K562 (cell line): ENCODE measurements at regions not wholly inside any gene's neighbourhood (a gene's known extent, or its start where the extent isn't known, plus 50 kb on each side); places are given as distances from the start of the nearest gene placed in this dataset.

Source experiments
- ATAC-seq: fragments of 200-7000 bp; cut with Tn5 transposase; 3 replicates; pipeline ENCODE4 v1.9.1; 2020; ENCODE audit warnings: moderate library complexity
- BruUV-seq: library from RNA; stranded (reverse); fragments of 400-500 nt; replicated peaks from 2 replicates; lab custom pipeline; 2021; lab: Mats Ljungman, UMichigan
- CTCF ChIA-PET: fragments of 300-600 bp; formaldehyde crosslinking; extraction: SDS; loops from one replicate; lab custom pipeline; 2021; ENCODE audit warnings: low intra/inter-chr PET ratio; lab: Yijun Ruan, JAX
- POLR2A ChIA-PET: fragments of 300-600, 350-650 bp; sonication (Branson Sonifier 250); formaldehyde crosslinking; extraction: SDS; loops from one replicate; lab custom pipeline; 2021; ENCODE audit warnings: antibody characterized with exemption, inconsistent platforms; lab: Yijun Ruan, JAX
- DNase-seq, 4 experiments: peaks; one replicate each; pipeline versions ENCODE4 v3.0.0 to v3.0.0-alpha.2; 2011 to 2018; ENCODE audit warnings: low spot score in 3 of 4, mixed read lengths in 3 of 4; ENCODE audit errors: extremely low read depth in 1 of 4
- FAIRE-seq: peaks from 2 replicates; lab custom pipeline; 2011; peaks lifted over from hg19 to GRCh38; lab: Jason Lieb, UNC
- H2AFZ ChIP-seq: 2 replicates; pipeline ENCODE4 v1.6.0; 2011; ENCODE audit warnings: low read depth, low read length, control low read depth, inconsistent platforms
- H3K27ac ChIP-seq: fragments of 200-600 bp; 3 replicates; pipeline ENCODE4 v1.8.0; 2011; ENCODE audit warnings: low read depth, mild to moderate bottlenecking, control low read depth, inconsistent platforms, low read length, moderate library complexity, mixed read lengths; ENCODE audit errors: extremely low read depth
- H3K27me3 ChIP-seq, 2 experiments: fragments of 300-600 bp in 1 of 2; 2 replicates in 1 of 2; 3 replicates in 1 of 2; pipeline versions ENCODE4 v1.6.0 to v1.8.0; 2011; ENCODE audit warnings: inconsistent platforms in 2 of 2, low read length in 2 of 2, mild to moderate bottlenecking in 1 of 2, mixed read lengths in 1 of 2, moderate library complexity in 1 of 2; ENCODE audit not compliant: control insufficient read depth in 2 of 2, insufficient read depth in 2 of 2
- H3K36me3 ChIP-seq: fragments of 300-600 bp; 3 replicates; pipeline ENCODE4 v1.8.0; 2011; ENCODE audit warnings: mild to moderate bottlenecking, low read length, inconsistent platforms; ENCODE audit not compliant: control insufficient read depth, insufficient read depth
- H3K4me1 ChIP-seq, 2 experiments: fragments of 200-600 bp in 1 of 2; replicated peaks in 1 of 2; 2 replicates in 1 of 2; 3 replicates in 1 of 2; pipeline versions ENCODE4 v1.5.1 to v1.8.0; 2011; ENCODE audit warnings: inconsistent platforms in 2 of 2, low read length in 2 of 2, mild to moderate bottlenecking in 1 of 2, mixed read lengths in 1 of 2, moderate library complexity in 1 of 2; ENCODE audit not compliant: control insufficient read depth in 2 of 2, insufficient read depth in 2 of 2
- H3K4me2 ChIP-seq: 2 replicates; pipeline ENCODE4 v1.6.1; 2011; ENCODE audit warnings: low read length, control low read depth, inconsistent platforms, mixed read lengths; ENCODE audit not compliant: insufficient read depth
- H3K4me3 ChIP-seq: fragments of 200-600 bp; sonication (generic), shearing (Covaris generic); 2 replicates; pipeline ENCODE4 v1.5.1; 2016; ENCODE audit warnings: control low read depth, inconsistent platforms
- H3K79me2 ChIP-seq: fragments of 200-600 bp; 3 replicates; pipeline ENCODE4 v1.8.0; 2011; ENCODE audit warnings: low read length, inconsistent platforms; ENCODE audit not compliant: control insufficient read depth, insufficient read depth
- H3K9ac ChIP-seq, 2 experiments: 2 replicates each; pipeline versions ENCODE4 v1.6.0 to v1.6.1; 2011; ENCODE audit warnings: low read depth in 2 of 2, low read length in 2 of 2, control low read depth in 1 of 2, inconsistent platforms in 1 of 2, mild to moderate bottlenecking in 1 of 2, mixed read lengths in 1 of 2; ENCODE audit not compliant: insufficient read depth in 1 of 2
- H3K9me1 ChIP-seq: one replicate; pipeline ENCODE4 v1.6.0; 2011; ENCODE audit warnings: inconsistent platforms, mild to moderate bottlenecking, low read length, moderate library complexity; ENCODE audit not compliant: control insufficient read depth, insufficient read depth
- H3K9me3 ChIP-seq: replicated peaks from 2 replicates; pipeline ENCODE4 v1.5.1; 2011; ENCODE audit warnings: low read depth, low read length, inconsistent platforms; ENCODE audit not compliant: control insufficient read depth, insufficient read depth
- H4K20me1 ChIP-seq: replicated peaks from 2 replicates; pipeline ENCODE4 v1.6.1; 2011; ENCODE audit warnings: low read length, inconsistent platforms, mixed read lengths; ENCODE audit not compliant: control insufficient read depth, insufficient read depth
- ATF6 ChIP-seq: sonication (generic); formaldehyde crosslinking; IDR thresholded peaks from 2 replicates; pipeline ENCODE4 v1.4.0; 2020; ENCODE audit warnings: mild to moderate bottlenecking, missing genetic modification reagents
- ESRRA ChIP-seq: fragments of 450-650 bp; IDR thresholded peaks from 2 replicates; pipeline ENCODE4 v1.6.1; 2014; ENCODE audit warnings: low read depth, mild to moderate bottlenecking, moderate library complexity, borderline replicate concordance
- HMBOX1 ChIP-seq: sonication (generic); IDR thresholded peaks from 2 replicates; pipeline ENCODE4 v1.6.1; 2016
- LARP7 ChIP-seq: fragments of 450-650 bp; IDR thresholded peaks from 2 replicates; pipeline ENCODE4 v1.6.1; 2016
- MBD2 ChIP-seq: sonication (generic); IDR thresholded peaks from 2 replicates; pipeline ENCODE4 v1.6.1; 2016; ENCODE audit warnings: low read depth, borderline replicate concordance
- NBN ChIP-seq: fragments of 450-650 bp; IDR thresholded peaks from 2 replicates; pipeline ENCODE4 v1.6.1; 2016; ENCODE audit warnings: low read depth, mild to moderate bottlenecking
- POU5F1 ChIP-seq: fragments of 150-350 bp; IDR thresholded peaks from 2 replicates; pipeline ENCODE4 v1.6.1; 2014; ENCODE audit warnings: borderline replicate concordance, low read length, low read depth, mild to moderate bottlenecking; ENCODE audit not compliant: partially characterized antibody
- RCOR1 ChIP-seq, 2 experiments: IDR thresholded peaks; 2 replicates each; pipeline ENCODE4 v1.6.1; 2012; ENCODE audit warnings: low read depth in 2 of 2, low read length in 2 of 2, borderline replicate concordance in 1 of 2, improper control_type of control experiment in 1 of 2
- SMARCC2 ChIP-seq: fragments of 450-650 bp; IDR thresholded peaks from 2 replicates; pipeline ENCODE4 v1.6.1; 2017; ENCODE audit warnings: antibody characterized with exemption, moderate library complexity, mild to moderate bottlenecking, low read depth
- SREBF2 ChIP-seq: sonication (generic); formaldehyde crosslinking; IDR thresholded peaks from 2 replicates; pipeline ENCODE4 v1.4.0; 2020; ENCODE audit warnings: mild to moderate bottlenecking, missing genetic modification reagents
- THRA ChIP-seq: fragments of 450-650 bp; IDR thresholded peaks from 2 replicates; pipeline ENCODE4 v1.6.1; 2017; ENCODE audit warnings: mild to moderate bottlenecking, moderate library complexity
- TOE1 ChIP-seq, 2 experiments: fragments of 450-650 bp in 1 of 2; sonication (generic) in 1 of 2; formaldehyde crosslinking in 1 of 2; IDR thresholded peaks; 2 replicates each; pipeline versions ENCODE4 v1.7.1 to v1.8.0; 2016 to 2022; ENCODE audit warnings: borderline replicate concordance in 2 of 2, mild to moderate bottlenecking in 2 of 2, antibody characterized with exemption in 1 of 2, inconsistent platforms in 1 of 2, low read depth in 1 of 2, missing genetic modification reagents in 1 of 2, moderate library complexity in 1 of 2
- ZBTB49 ChIP-seq: sonication (generic); formaldehyde crosslinking; IDR thresholded peaks from 2 replicates; pipeline ENCODE4 v1.8.0; 2022; ENCODE audit warnings: missing genetic modification reagents, mild to moderate bottlenecking, borderline replicate concordance
- ZNF263 ChIP-seq: sonication (generic); formaldehyde crosslinking; IDR thresholded peaks from 2 replicates; pipeline ENCODE4 v1.8.0; 2022; ENCODE audit warnings: mild to moderate bottlenecking, missing genetic modification reagents, borderline replicate concordance
- ZNF551 ChIP-seq: fragments of 250-450 bp; sonication (Bioruptor Pico); IDR thresholded peaks from 2 replicates; pipeline ENCODE4 v1.5.0; 2021; ENCODE audit warnings: mild to moderate bottlenecking, moderate library complexity
- WGBS: fragments of 100-300 bp; shearing (Covaris generic); methylation state at CpG from one replicate; pipeline ENCODE4 v1.1.6; 2016; ENCODE audit warnings: low coverage, mixed read lengths; ENCODE audit not compliant: insufficient coverage; ENCODE audit errors: missing lambda C conversion rate; 5-methylcytosine and 5-hydroxymethylcytosine counted together
- in situ Hi-C: fragments of 300-500 bp; cut with MboI; formaldehyde crosslinking; loops from 4 replicates; pipeline ENCODE4 v1.15.0; 2018; ENCODE audit warnings: inconsistent platforms, mixed read lengths
- intact Hi-C: fragments of 100-400 bp; cut with micrococcal nuclease; formaldehyde crosslinking; loops from 2 replicates; pipeline ENCODE4 v1.14.2; 2022

- TF ChIP-seq THRA (no peak), MBD2 (no peak), ATF6 (CRISPR knock-in tag) (no peak)
- TF ChIP-seq, all 486 proteins: peak for 0
These were observed 147.0 kb downstream of the TWIST2 start (continued) for GRCh38 chr2:238994876-238995275.

GRCh38 chr2:238995634-238996033, 147.7 kb downstream of the TWIST2 start:
- no peaks in the 10 kb centered on the region for H3K36me3 ChIP-seq
- H3K27ac ChIP-seq, result no peak overlapping the region
- no peak overlapping the region for H2AFZ ChIP-seq
- POLR2A ChIA-PET, result no interaction called here
- no peaks in the 10 kb centered on the region for H3K9me3 ChIP-seq
- no peak overlapping the region for H3K9ac ChIP-seq
- no peak for DNase-seq
- no peaks in the 10 kb centered on the region for H4K20me1 ChIP-seq
- no peak overlapping the region for H3K4me2 ChIP-seq
- no peak overlapping the region for H3K4me3 ChIP-seq
- H3K27me3 ChIP-seq, result peaks cover 2 to 29% of the 10 kb centered on the region in 2 experiments; a peak in 3 of 5 replicates
- H3K79me2 ChIP-seq, result no peaks in the 10 kb centered on the region
- FAIRE-seq, result no peak
- CTCF ChIA-PET, result no interaction called here
- no peaks in the 10 kb centered on the region for H3K4me1 ChIP-seq
- ATAC-seq, result no peak
- no peaks in the 10 kb centered on the region for H3K9me1 ChIP-seq
- intact Hi-C loops (no loop called here), in situ Hi-C loops (no loop called here)
- BruUV-seq, result no TSS peak
- 0% methylated on average over 1 of the region's 1 CpG for WGBS
- TF ChIP-seq RCOR1 (IDR thresholded peaks at IDR 0.05; ENCODE audit: borderline replicate concordance in 1 of 2, low read depth in 2 of 2, low read length in 2 of 2), result no peak
- TF ChIP-seq NBN, result no peak
- no peak for TF ChIP-seq TOE1 (IDR thresholded peaks at IDR 0.05; ENCODE audit: borderline replicate concordance)
- no peak for TF ChIP-seq TOE1 (CRISPR knock-in tag; IDR thresholded peaks at IDR 0.05; ENCODE audit: borderline replicate concordance, low read depth)
- no peak for TF ChIP-seq HMBOX1
- no peak for TF ChIP-seq ZNF551 (CRISPR knock-in tag)
- no peak for TF ChIP-seq SMARCC2
- no peak for TF ChIP-seq SREBF2 (CRISPR knock-in tag)
- no peak for TF ChIP-seq ZNF263 (CRISPR knock-in tag)
- no peak for TF ChIP-seq LARP7
- TF ChIP-seq ESRRA, result no peak
- TF ChIP-seq POU5F1, result no peak
- no peak for TF ChIP-seq ZBTB49 (CRISPR knock-in tag)
